Prostate gland (tissue), 2 donors: ENCODE measurements at regions not wholly inside any gene's neighbourhood (a gene's known extent, or its start where the extent isn't known, plus 50 kb on each side); places are given as distances from the start of the nearest gene placed in this dataset.

Experiments
- DNase-seq: peaks from one replicate; pipeline ENCODE4 v3.0.0-alpha.2; 2019; ENCODE audit warnings: low spot score
- H3K27ac ChIP-seq, 2 donors: fragments of 200-600 bp; sonication (generic); 2 replicates each; pipeline ENCODE4 v1.5.1; 2017 to 2019
- H3K27me3 ChIP-seq: fragments of 200-600 bp; sonication (generic); replicated peaks from 2 replicates; pipeline ENCODE4 v1.5.1; 2019; ENCODE audit not compliant: insufficient read depth
- H3K36me3 ChIP-seq, 2 donors: fragments of 200-600 bp; sonication (generic); 1 replicate in 1 of 2; 2 replicates in 1 of 2; pipeline versions ENCODE4 v1.5.1 to v1.8.1; 2017 to 2019
- H3K4me1 ChIP-seq: fragments of 200-600 bp; sonication (generic); replicated peaks from 2 replicates; pipeline ENCODE4 v1.5.1; 2019
- H3K4me3 ChIP-seq, 2 donors: fragments of 200-600 bp; sonication (generic); 2 replicates each; pipeline ENCODE4 v1.5.1; 2017 to 2019
- H3K9me3 ChIP-seq: fragments of 200-600 bp; sonication (generic); 2 replicates; pipeline ENCODE4 v1.5.1; 2017
- CTCF ChIP-seq, 4 experiments: fragments of 200-600 bp in 2 of 4; fragments of 450-650 bp in 2 of 4; sonication (generic) in 2 of 4; IDR thresholded peaks; 1 replicate in 3 of 4; 2 replicates in 1 of 4; pipeline ENCODE4 v1.5.1; 2016 to 2019; ENCODE audit warnings: antibody characterized with exemption in 4 of 4, mild to moderate bottlenecking in 2 of 4, moderate library complexity in 2 of 4
- POLR2A ChIP-seq: fragments of 450-650 bp; IDR thresholded peaks from one replicate; pipeline ENCODE4 v1.6.1; 2016; ENCODE audit warnings: antibody characterized with exemption, mild to moderate bottlenecking
- POLR2AphosphoS5 ChIP-seq: sonication (generic); formaldehyde crosslinking; IDR thresholded peaks from one replicate; pipeline ENCODE4 v1.6.1; 2017; ENCODE audit warnings: antibody characterized with exemption
- WGBS: methylation state at CpG from one replicate; pipeline ENCODE4 v1.1.5; 2018; 5-methylcytosine and 5-hydroxymethylcytosine counted together
- intact Hi-C: fragments of 100-400 bp; cut with DNase I; formaldehyde crosslinking; loops from one replicate; pipeline ENCODE4 v1.14.2; 2022

- H3K36me3 ChIP-seq: no peaks in the 10 kb centered on the region
- WGBS: 52% methylated on average over 5 of the region's 5 CpGs
- intact Hi-C loops: loop anchor here (5.0 to 10.0 kb wide), 4 partner anchors 83 to 1380 kb away; partner anchors contain the start of gene KLF12
- DNase-seq: no peak
- TF ChIP-seq CTCF (IDR thresholded peaks at IDR 0.05) (peak; percentile 26 to 73 (median 69)), POLR2AphosphoS5 (no peak)
- H3K27me3 ChIP-seq: no peaks in the 10 kb centered on the region
- no peaks in the 10 kb centered on the region for H3K4me1 ChIP-seq
- H3K4me3 ChIP-seq: no peak overlapping the region
- H3K9me3 ChIP-seq: no peaks in the 10 kb centered on the region
- no peak overlapping the region for H3K27ac ChIP-seq
These were observed 299.0 kb downstream of the KLF12 start for GRCh38 chr13:73835138-73835721.

- intact Hi-C loops: loop anchor here (10.0 kb wide), 1 partner anchor 1381 kb away; no protein-coding TSS in a partner anchor
- WGBS: 81% methylated on average over 7 of the region's 7 CpGs
- Histone ChIP-seq H3K9me3 (no peaks in the 10 kb centered on the region), H3K27ac (no peak overlapping the region), H3K4me1 (no peaks in the 10 kb centered on the region), H3K4me3 (no peak overlapping the region), H3K27me3 (no peaks in the 10 kb centered on the region), H3K36me3 (no peaks in the 10 kb centered on the region)
- DNase-seq: no peak
- TF ChIP-seq CTCF (IDR thresholded peaks at IDR 0.05): no peak
- no peak for TF ChIP-seq POLR2A
These were observed 300.7 kb downstream of the KLF12 start for GRCh38 chr13:73833325-73834070.

- no peak for DNase-seq
- intact Hi-C loops: loop anchor here (10.0 kb wide), 1 partner anchor 1382 kb away; no protein-coding TSS in a partner anchor
- no peaks in the 10 kb centered on the region for H3K36me3 ChIP-seq
- TF ChIP-seq POLR2A (no peak), CTCF (IDR thresholded peaks at IDR 0.05) (no peak), POLR2AphosphoS5 (no peak)
- no peak overlapping the region for H3K27ac ChIP-seq
- no peaks in the 10 kb centered on the region for H3K9me3 ChIP-seq
- H3K27me3 ChIP-seq: no peaks in the 10 kb centered on the region
- no peaks in the 10 kb centered on the region for H3K4me1 ChIP-seq
- 68% methylated on average over 3 of the region's 3 CpGs for WGBS
- no peak overlapping the region for H3K4me3 ChIP-seq
These were observed 301.4 kb downstream of the KLF12 start for GRCh38 chr13:73832825-73833224.

- H3K9me3 ChIP-seq: no peaks in the 10 kb centered on the region
- H3K27ac ChIP-seq: no peak overlapping the region
- H3K4me3 ChIP-seq: no peak overlapping the region
- no peaks in the 10 kb centered on the region for H3K4me1 ChIP-seq
- intact Hi-C loops: loop anchor here (10.0 kb wide), 1 partner anchor 1383 kb away; no protein-coding TSS in a partner anchor
- no peak for DNase-seq
- WGBS: 60% methylated on average over 4 of the region's 4 CpGs
- no peaks in the 10 kb centered on the region for H3K27me3 ChIP-seq
- no peaks in the 10 kb centered on the region for H3K36me3 ChIP-seq
- no peak for TF ChIP-seq POLR2AphosphoS5
- no peak for TF ChIP-seq CTCF (IDR thresholded peaks at IDR 0.05)
- no peak for TF ChIP-seq POLR2A
These were observed 302.0 kb downstream of the KLF12 start for GRCh38 chr13:73832128-73832588.
